ENCODE measurements at regions not wholly inside any gene's neighbourhood (a gene's known extent, or its start where the extent isn't known, plus 50 kb on each side); places are given as distances from the start of the nearest gene placed in this dataset.
"Not testable (repeated sequence)": the region's sequence is repeated elsewhere in the genome, so short reads cannot be mapped to it uniquely, and the experiment has no call there.

DNA sequence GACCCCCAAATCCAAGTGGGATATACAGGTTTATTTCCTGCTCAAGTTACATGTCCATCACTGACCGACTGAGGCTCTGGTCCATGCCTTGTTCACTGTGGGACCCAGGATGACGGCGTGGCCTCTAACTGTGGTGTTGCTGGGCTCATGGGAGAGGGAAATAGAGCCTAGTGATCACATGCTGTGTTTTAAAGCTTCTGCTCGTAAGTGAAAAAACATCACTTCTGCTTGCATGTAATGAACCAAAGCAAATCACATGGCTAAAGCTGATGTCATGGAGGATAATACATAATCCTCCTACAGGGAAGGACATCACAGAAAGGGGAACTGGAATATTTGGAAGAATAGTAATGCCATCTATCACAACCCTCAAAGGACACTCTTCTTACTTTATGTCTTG lies 107.6 kb downstream of the FASLG start:
- Mint-ChIP-seq H3K4me3 (no peak overlapping the region), H3K36me3 (ENCODE audit: low read depth) (no peaks in the 10 kb centered on the region), H3K27ac (no peak overlapping the region), H3K9me3 (no peaks in the 10 kb centered on the region), H3K4me1 (ENCODE audit: low read depth) (peaks cover 4% of the 10 kb centered on the region), H3K27me3 (ENCODE audit: low read depth) (peaks cover 3% of the 10 kb centered on the region)

DNA sequence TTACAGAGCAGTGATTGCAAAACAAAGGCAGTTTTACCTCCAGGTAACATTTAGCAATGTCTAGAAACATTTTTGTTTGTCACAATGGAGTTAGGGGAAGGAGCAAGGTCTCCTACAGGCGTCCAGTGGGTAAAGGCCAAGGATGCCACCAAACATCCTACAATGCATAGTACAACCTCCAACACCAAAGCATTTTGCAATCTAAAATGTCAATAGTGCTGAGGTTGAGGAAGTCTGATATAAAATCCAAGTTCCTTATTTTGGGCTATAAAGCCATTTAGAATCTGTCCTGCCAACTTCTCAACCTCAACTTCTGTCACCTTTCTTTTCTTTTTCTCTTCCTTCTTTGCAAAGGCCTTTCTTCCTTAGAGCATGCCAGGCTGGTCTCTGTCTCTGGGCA lies 111.2 kb downstream of the FASLG start:
- peaks cover 3% of the 10 kb centered on the region for H3K27me3 Mint-ChIP-seq (ENCODE audit: low read depth)
- no peak overlapping the region for H3K27ac Mint-ChIP-seq
- H3K4me1 Mint-ChIP-seq (ENCODE audit: low read depth) = no peaks in the 10 kb centered on the region
- H3K36me3 Mint-ChIP-seq (ENCODE audit: low read depth) = no peaks in the 10 kb centered on the region
- no peak overlapping the region for H3K4me3 Mint-ChIP-seq
- no peaks in the 10 kb centered on the region for H3K9me3 Mint-ChIP-seq

DNA sequence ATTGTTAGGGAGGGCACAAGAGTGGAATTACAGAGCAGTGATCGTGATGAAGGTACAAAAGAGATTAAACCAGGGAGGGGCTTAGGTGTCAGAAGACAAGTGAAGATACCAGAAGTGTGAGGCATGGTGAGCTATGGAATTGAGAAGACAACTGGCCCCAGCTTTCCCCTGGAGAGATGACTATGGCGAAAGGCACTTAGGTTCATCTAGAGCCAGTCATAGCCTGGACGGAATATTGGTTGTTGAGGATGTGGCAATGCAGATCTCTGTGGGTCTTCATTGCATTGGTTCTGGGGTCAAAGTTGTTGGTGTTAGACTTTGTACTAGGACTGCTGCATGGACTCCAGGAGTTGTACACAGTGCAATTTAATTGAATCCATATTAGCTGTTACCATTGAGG lies 115.7 kb downstream of the FASLG start:
- no peak overlapping the region for H3K4me3 Mint-ChIP-seq
- no peaks in the 10 kb centered on the region for H3K9me3 Mint-ChIP-seq
- H3K27ac Mint-ChIP-seq = no peak overlapping the region
- H3K36me3 Mint-ChIP-seq (ENCODE audit: low read depth) = no peaks in the 10 kb centered on the region
- peaks cover 14% of the 10 kb centered on the region for H3K27me3 Mint-ChIP-seq (ENCODE audit: low read depth)
- H3K4me1 Mint-ChIP-seq (ENCODE audit: low read depth) = peaks cover 7% of the 10 kb centered on the region

DNA sequence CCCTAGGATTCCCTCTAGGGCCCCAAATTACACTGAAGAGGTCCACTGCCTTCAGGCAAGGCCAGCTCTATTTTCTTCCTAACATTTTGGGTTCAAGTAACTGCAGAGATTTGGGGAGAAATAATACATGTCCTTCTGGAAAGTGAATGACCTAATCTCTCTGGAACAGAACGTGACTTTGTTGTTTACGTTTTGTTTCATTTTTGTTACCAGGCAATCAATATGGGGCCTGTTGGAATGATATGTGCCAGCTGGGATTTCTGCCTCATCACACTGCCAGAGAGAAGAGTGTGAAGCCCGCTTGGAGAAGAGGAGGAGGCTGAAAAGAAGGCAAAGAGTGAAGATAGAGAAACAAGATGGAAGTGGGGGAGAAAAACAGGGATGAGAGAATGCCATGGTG lies 116.7 kb downstream of the FASLG start:
- no peaks in the 10 kb centered on the region for H3K9me3 Mint-ChIP-seq
- H3K27me3 Mint-ChIP-seq (ENCODE audit: low read depth) = peaks cover 14% of the 10 kb centered on the region
- no peaks in the 10 kb centered on the region for H3K36me3 Mint-ChIP-seq (ENCODE audit: low read depth)
- peaks cover 7% of the 10 kb centered on the region for H3K4me1 Mint-ChIP-seq (ENCODE audit: low read depth)
- no peak overlapping the region for H3K27ac Mint-ChIP-seq
- H3K4me3 Mint-ChIP-seq = no peak overlapping the region

DNA sequence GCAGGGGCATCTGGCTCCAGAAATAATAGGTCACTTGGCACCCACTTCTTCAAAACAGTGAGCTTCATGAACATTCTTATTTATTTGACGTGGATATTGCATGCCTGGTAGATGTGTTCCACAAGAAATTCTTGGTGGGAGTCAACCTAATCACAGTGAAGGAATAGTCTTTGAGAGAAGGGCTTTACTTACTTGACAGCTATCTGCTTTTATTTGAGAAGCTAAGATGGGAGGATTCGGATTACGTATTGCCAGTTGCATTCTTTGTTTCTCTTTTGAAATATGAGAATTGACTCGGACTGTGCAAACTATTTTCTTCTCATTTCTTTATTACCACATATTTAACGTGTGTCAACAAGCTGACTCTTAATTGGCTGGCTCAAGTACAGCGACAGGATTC lies 117.2 kb downstream of the FASLG start:
- H3K36me3 Mint-ChIP-seq (ENCODE audit: low read depth) = no peaks in the 10 kb centered on the region
- H3K4me3 Mint-ChIP-seq = no peak overlapping the region
- H3K27me3 Mint-ChIP-seq (ENCODE audit: low read depth) = peaks cover 14% of the 10 kb centered on the region
- H3K9me3 Mint-ChIP-seq = no peaks in the 10 kb centered on the region
- H3K4me1 Mint-ChIP-seq (ENCODE audit: low read depth) = peaks cover 7% of the 10 kb centered on the region
- H3K27ac Mint-ChIP-seq = no peak overlapping the region

DNA sequence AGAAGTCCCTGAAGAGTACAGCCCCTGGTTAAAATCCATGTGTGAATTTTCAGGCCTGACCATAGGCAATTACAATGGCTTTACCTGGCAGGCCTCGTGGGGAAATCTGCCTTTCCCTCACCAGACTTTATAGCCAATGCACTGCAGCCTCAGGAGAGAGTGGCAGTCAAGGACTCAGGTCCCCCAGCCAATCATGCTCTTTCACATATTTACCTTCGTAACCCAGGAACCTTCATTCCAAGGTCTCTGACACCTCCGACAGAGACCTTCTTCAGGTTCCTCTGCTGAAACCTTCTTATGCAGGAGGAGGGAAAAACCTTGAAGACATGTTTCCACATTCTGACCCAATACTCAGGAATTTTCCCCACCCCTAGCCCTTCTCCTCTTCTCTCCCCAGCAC lies 118.9 kb downstream of the FASLG start:
- no peaks in the 10 kb centered on the region for H3K36me3 Mint-ChIP-seq (ENCODE audit: low read depth)
- H3K4me3 Mint-ChIP-seq = no peak overlapping the region
- H3K4me1 Mint-ChIP-seq (ENCODE audit: low read depth) = peaks cover 7% of the 10 kb centered on the region
- H3K27me3 Mint-ChIP-seq (ENCODE audit: low read depth) = peaks cover 11% of the 10 kb centered on the region
- H3K27ac Mint-ChIP-seq = no peak overlapping the region
- H3K9me3 Mint-ChIP-seq = no peaks in the 10 kb centered on the region

DNA sequence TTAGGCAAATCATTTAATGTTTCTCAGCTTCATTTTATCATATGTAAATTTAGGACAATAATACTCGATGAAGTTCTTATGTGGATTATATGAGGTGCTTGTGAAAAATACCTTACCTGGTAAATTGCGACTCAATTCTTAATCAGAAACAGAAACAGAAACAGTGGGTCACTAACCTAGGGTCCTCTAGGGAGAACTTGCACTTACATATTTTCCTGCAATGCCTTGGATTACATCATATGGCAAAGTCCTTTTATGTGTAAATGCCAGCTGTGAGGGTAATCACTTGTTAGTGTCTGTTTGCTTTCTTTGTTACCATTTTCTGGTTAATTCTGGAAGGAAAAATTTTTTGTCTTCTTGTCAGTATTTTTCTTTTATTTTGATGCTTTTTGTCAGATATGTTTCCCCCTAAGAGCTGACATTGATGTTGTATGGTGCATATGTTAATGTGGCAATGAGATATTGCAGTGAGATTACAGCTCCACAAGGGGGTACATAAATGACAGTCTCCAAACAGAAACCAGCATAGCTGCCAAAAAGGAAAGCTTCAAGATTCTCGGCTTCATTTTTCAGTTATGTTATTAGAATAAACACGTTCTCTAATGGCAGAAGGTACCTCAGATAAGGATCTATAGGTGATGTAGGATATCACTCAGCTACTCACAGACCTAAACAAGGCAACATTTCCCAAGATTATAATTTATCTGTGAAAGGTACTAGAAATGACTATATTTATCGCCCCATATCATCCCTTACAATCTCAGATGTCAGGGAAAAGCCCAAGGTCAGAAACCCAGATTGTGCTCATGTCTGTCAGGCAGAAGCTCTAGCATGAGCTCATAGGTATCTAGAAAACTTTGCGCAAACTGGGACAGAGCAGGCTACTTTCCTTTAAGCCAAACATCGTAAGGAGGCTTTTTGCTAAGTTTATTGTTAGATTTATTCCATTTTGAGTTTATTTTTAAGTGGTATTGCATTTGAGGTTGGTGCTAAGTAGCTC lies 119.9 kb downstream of the FASLG start:
- Mint-ChIP-seq H3K27me3 (ENCODE audit: low read depth) (peaks cover 13% of the 10 kb centered on the region), H3K27ac (no peak overlapping the region), H3K9me3 (peaks cover 2% of the 10 kb centered on the region), H3K4me3 (no peak overlapping the region), H3K4me1 (ENCODE audit: low read depth) (peaks cover 7% of the 10 kb centered on the region), H3K36me3 (ENCODE audit: low read depth) (no peaks in the 10 kb centered on the region)

DNA sequence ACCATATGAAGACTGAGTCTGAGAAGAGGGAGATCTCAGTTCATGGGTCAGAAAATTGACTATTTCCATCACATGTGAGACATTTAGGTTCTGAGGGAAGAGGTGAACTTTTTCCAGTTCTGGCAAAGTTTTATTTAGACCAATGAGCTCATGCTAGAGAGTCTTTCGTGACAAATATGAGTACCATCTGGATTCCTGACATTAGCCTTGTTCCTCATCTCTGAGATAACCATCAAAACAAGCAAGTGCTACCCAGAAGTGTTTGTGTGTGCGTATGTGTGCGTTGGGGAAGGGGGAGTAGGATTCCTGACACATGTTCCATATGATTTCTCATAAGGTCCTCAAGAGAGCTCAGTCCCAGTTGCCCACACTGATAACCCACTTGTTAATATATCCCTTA lies 120.6 kb downstream of the FASLG start:
- Mint-ChIP-seq H3K27ac (no peak overlapping the region), H3K4me1 (ENCODE audit: low read depth) (peaks cover 7% of the 10 kb centered on the region), H3K27me3 (ENCODE audit: low read depth) (peaks cover 16% of the 10 kb centered on the region), H3K4me3 (no peak overlapping the region), H3K36me3 (ENCODE audit: low read depth) (no peaks in the 10 kb centered on the region), H3K9me3 (peaks cover 4% of the 10 kb centered on the region)

DNA sequence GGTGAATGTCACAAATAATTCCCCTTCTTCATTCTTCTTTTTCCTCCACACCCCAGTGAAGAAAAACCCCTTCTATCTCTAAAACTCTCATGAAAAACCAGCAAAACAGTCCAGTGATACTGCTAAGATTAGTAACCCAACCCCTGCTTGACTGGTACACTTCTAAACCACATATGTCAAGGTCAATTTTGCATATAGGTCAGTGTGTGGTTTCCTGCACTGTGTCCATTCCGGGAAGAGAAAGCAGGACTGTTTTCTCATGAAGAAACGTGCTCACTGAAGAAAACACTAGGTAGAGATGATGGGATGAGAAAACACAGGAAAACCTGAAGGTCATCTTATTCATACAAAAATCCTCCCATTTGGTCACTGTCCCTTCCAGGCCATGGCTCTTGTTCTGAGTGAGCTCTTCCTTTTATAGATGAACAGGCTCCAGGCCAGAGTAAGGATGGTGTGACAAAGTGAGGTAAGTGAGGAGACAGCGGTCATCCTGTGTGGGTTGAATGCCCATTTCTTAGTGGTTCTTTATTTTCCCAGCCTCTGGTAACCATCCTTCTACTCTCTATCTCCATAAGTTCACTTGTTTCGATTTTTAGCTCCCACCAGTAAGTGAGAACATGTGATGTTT lies 122.7 kb downstream of the FASLG start:
- Mint-ChIP-seq H3K9me3 (peaks cover 4% of the 10 kb centered on the region), H3K27ac (no peak overlapping the region), H3K27me3 (ENCODE audit: low read depth) (peaks cover 19% of the 10 kb centered on the region), H3K4me1 (ENCODE audit: low read depth) (peaks cover 7% of the 10 kb centered on the region), H3K4me3 (no peak overlapping the region), H3K36me3 (ENCODE audit: low read depth) (no peaks in the 10 kb centered on the region)

DNA sequence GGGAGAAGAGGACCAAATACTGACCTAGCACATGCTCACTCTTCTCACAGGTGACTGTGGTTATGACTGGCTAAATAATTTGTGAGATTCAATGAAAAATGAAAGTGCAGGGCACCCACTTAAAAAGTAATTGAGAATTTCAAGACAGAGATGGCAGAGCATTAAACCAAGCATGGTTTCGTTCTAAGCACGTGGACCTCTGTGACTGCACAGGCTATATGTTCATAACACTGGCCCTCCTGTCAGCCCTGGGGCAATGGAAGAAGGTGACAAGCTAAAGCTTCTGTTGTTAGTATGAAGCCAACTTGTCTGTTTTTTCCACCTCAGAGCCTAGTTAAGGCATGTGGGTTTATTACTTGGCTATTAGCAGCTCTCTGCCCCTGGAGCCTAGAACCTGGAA lies 130.9 kb downstream of the FASLG start:
- Mint-ChIP-seq H3K36me3 (ENCODE audit: low read depth) (no peaks in the 10 kb centered on the region), H3K27ac (no peak overlapping the region)

DNA sequence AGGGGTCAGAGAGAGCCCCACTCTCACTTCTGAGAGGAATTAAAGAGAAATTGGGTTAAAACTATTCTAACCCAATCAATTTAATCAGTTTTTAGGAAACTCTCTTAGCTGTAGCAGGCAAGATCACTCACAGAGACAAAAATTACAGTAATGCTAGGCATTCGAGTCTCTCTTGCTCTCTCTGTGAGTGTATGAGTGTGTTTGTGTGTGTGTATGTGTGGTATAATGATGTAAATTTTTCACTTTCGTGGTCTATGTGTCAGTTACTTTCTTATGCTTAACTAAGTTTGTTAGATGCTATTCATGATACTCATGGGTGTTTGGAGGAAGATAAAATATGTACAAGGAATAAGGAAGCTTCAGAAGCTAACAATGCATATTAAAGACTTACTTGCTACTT lies 131.3 kb downstream of the FASLG start:
- H3K27me3 Mint-ChIP-seq (ENCODE audit: low read depth) = peaks cover 26% of the 10 kb centered on the region
- H3K36me3 Mint-ChIP-seq (ENCODE audit: low read depth) = no peaks in the 10 kb centered on the region
- no peak overlapping the region for H3K4me3 Mint-ChIP-seq
- H3K9me3 Mint-ChIP-seq = no peaks in the 10 kb centered on the region
- H3K4me1 Mint-ChIP-seq (ENCODE audit: low read depth) = no peaks in the 10 kb centered on the region
- H3K27ac Mint-ChIP-seq = no peak overlapping the region

More for the DNA sequence above, 130.9 kb downstream of the FASLG start:
- H3K4me3 Mint-ChIP-seq = no peak overlapping the region
- no peaks in the 10 kb centered on the region for H3K9me3 Mint-ChIP-seq
- H3K27me3 Mint-ChIP-seq (ENCODE audit: low read depth) = peaks cover 27% of the 10 kb centered on the region
- no peaks in the 10 kb centered on the region for H3K4me1 Mint-ChIP-seq (ENCODE audit: low read depth)

DNA sequence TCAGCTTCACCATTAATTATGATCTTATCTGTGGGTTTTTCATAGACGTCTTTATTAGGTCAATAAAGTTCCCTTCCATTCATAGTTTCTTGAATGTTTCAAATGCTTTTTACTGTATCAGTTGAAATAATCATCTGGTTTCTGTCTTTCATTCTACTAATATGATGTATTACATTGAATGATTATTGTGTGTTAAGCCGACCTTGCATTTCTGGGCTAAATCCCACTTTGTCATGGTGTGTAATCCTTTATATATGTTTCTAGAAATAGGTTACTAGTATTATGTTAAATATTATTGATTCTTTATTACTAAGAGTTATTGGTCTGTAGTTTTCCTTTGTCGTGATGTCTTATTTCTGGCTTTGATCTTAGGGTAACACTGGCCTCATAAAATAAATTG lies 134.9 kb downstream of the FASLG start:
- Mint-ChIP-seq H3K27ac (no peak overlapping the region), H3K4me3 (no peak overlapping the region), H3K27me3 (ENCODE audit: low read depth) (peaks cover 26% of the 10 kb centered on the region)

DNA sequence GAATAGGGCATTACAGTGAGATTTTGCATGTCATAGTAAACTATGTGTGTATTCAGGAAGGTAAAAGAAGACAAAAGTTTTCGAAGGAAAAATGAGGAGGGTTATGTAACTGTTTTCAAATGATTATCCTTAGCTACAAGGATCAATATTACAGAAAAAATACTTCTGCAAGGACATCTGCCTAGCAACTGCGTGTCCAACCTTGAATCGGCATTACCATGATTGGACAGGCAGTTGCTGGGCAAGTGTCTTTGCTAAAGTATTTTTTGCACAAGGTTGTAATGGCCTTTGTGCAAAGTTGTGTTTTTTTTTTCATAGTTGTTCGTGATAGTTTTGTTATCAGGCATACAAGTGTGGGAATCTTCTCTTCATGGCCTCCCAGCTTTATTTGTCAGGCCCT lies 136.8 kb downstream of the FASLG start:
- Mint-ChIP-seq H3K27me3 (ENCODE audit: low read depth) (peaks cover 20% of the 10 kb centered on the region), H3K4me3 (no peak overlapping the region), H3K27ac (no peak overlapping the region)

More for the DNA sequence above, 134.9 kb downstream of the FASLG start:
- Mint-ChIP-seq H3K9me3 (no peaks in the 10 kb centered on the region), H3K36me3 (ENCODE audit: low read depth) (no peaks in the 10 kb centered on the region), H3K4me1 (ENCODE audit: low read depth) (no peaks in the 10 kb centered on the region)

DNA sequence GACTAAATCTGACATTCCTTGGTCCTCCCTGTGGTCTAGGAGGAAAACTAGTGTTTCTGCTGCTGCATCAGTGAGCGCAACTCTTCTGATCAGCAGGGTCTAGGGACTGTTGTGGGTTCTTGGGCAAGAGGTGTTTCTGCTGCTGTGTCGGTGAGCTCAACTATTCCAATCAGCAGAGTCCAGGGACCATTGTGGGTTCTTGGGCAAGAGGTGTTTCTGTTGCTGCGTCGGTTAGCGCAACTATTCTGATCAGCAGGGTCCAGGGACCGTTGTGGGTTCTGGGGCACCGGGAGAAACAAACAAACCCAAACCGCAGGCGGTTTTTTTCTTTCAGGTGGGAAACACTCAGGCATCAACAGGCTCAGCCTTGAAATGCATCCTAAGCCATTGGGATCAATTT lies 140.9 kb downstream of the FASLG start:
- H3K27ac Mint-ChIP-seq; H3K4me1 Mint-ChIP-seq (ENCODE audit: low read depth); H3K27me3 Mint-ChIP-seq (ENCODE audit: low read depth); H3K36me3 Mint-ChIP-seq (ENCODE audit: low read depth); H3K4me3 Mint-ChIP-seq: not testable (repeated sequence)
- H3K9me3 Mint-ChIP-seq = peaks cover 16% of the 10 kb centered on the region

More for the DNA sequence above, 136.8 kb downstream of the FASLG start:
- Mint-ChIP-seq H3K9me3 (no peaks in the 10 kb centered on the region), H3K36me3 (ENCODE audit: low read depth) (no peaks in the 10 kb centered on the region), H3K4me1 (ENCODE audit: low read depth) (no peaks in the 10 kb centered on the region)

DNA sequence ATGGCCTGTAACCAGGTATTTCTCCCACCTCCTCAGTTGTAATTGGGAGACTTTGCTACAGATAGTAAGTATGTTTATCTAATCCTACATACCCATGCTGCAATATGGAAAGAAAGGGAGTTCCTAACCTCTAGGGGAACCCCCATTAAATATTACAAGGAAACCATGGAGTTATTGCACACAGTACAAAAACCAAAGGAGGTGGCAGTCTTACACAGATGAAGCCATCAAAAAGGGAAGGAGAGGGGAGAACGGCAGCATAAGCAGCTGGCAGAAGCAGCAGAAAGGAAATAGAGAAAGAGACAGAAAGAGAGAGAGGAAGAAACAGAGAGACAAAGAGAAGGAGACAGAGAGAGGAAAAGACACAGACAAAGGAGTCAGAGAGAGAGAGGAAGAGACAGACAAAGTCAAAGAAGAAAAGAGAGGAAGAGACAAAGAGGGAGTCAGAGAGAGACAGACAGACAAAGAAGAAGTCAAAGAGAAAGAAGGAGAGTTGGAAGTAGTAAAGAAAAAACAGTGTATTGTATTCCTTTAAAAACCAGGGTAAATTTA lies 142.9 kb downstream of the FASLG start:
- H3K4me3 Mint-ChIP-seq = no peak overlapping the region
- no peaks in the 10 kb centered on the region for H3K27me3 Mint-ChIP-seq (ENCODE audit: low read depth)

More for the DNA sequence above, 142.9 kb downstream of the FASLG start:
- Mint-ChIP-seq H3K9me3 (peaks cover 16% of the 10 kb centered on the region), H3K4me1 (ENCODE audit: low read depth) (no peaks in the 10 kb centered on the region), H3K36me3 (ENCODE audit: low read depth) (peaks cover 2% of the 10 kb centered on the region), H3K27ac (no peak overlapping the region)
